ENCODE measurements at regions not wholly inside any gene's neighbourhood (a gene's known extent, or its start where the extent isn't known, plus 50 kb on each side); places are given as distances from the start of the nearest gene placed in this dataset.

- no peak for DNase-seq (ENCODE audit: low spot score)
Observed at GRCh38 chr17:36728030-36728991, 126.9 kb downstream of the MRM1 start.

- DNase-seq (ENCODE audit: low spot score) = no peak
Observed at GRCh38 chr17:36730095-36730808, 128.9 kb downstream of the MRM1 start.

GRCh38 chr17:36730857-36731490, 129.6 kb downstream of the MRM1 start:
- no peak for DNase-seq (ENCODE audit: low spot score)

- DNase-seq (ENCODE audit: low spot score) = no peak
Observed at GRCh38 chr17:36731811-36732210, 130.4 kb downstream of the MRM1 start.

GRCh38 chr17:36732351-36732750, 131.0 kb downstream of the MRM1 start:
- no peak for DNase-seq (ENCODE audit: low spot score)

GRCh38 chr17:36736201-36737156, 135.1 kb downstream of the MRM1 start:
- DNase-seq (ENCODE audit: low spot score) = no peak

- no peak for DNase-seq (ENCODE audit: low spot score)
Observed at GRCh38 chr17:36739208-36739607, 137.8 kb downstream of the MRM1 start.

GRCh38 chr17:36740157-36740556, 138.8 kb downstream of the MRM1 start:
- no peak for DNase-seq (ENCODE audit: low spot score)

GRCh38 chr17:36741019-36741902, 139.9 kb downstream of the MRM1 start:
- DNase-seq (ENCODE audit: low spot score) = no peak

GRCh38 chr17:36742267-36743000, 141.1 kb downstream of the MRM1 start:
- DNase-seq (ENCODE audit: low spot score) = no peak

GRCh38 chr17:36743130-36743529, 141.7 kb downstream of the MRM1 start:
- DNase-seq (ENCODE audit: low spot score) = no peak

GRCh38 chr17:36746381-36747053, 145.1 kb downstream of the MRM1 start:
- no peak for DNase-seq (ENCODE audit: low spot score)

- no peak for DNase-seq (ENCODE audit: low spot score)
Observed at GRCh38 chr17:36747861-36748260, 146.5 kb downstream of the MRM1 start.

GRCh38 chr17:36748272-36748671, 146.9 kb downstream of the MRM1 start:
- no peak for DNase-seq (ENCODE audit: low spot score)

GRCh38 chr17:36749493-36749892, 148.1 kb downstream of the MRM1 start:
- DNase-seq (ENCODE audit: low spot score) = no peak

GRCh38 chr17:36750316-36750885, 149.0 kb downstream of the MRM1 start:
- no peak for DNase-seq (ENCODE audit: low spot score)

- DNase-seq (ENCODE audit: low spot score) = no peak
Observed at GRCh38 chr17:36752096-36752888, 150.9 kb downstream of the MRM1 start.

GRCh38 chr17:36755586-36755985, 154.2 kb downstream of the MRM1 start:
- DNase-seq (ENCODE audit: low spot score) = no peak
